ENCODE measurements at regions not wholly inside any gene's neighbourhood (a gene's known extent, or its start where the extent isn't known, plus 50 kb on each side); places are given as distances from the start of the nearest gene placed in this dataset.

DNA sequence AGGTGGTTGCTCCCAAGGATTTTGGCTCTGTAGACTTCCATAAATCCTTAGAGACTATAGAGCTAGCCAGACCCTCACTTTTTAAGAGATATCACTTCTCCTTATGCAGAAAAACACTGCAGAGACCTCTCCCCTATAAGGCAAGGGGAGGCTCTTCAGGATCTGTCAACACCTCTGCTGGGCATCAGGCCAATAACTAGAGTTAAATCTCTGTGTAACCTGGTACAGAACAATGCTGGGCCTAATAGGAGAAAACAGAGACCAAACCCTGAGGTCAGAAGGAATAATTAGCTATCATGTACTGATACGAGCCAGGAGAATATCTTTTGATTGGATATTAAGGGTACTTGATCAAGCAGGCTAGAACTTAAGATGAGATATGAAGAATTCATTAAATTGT lies 358.5 kb downstream of the TBC1D4 start:
- Histone ChIP-seq H3K4ac (replicated peaks; ENCODE audit: insufficient read length, low read depth, low read length) (no peak overlapping the region), H3K4me3 (ENCODE audit: extremely low read depth in 1 of 4, insufficient read depth in 2 of 4, low read depth in 3 of 4, low read length in 4 of 4) (no peak overlapping the region), H2AK5ac (ENCODE audit: low read depth, low read length) (no peak overlapping the region), H3K23me2 (ENCODE audit: low read depth, low read length) (no peaks in the 10 kb centered on the region), H3K27me3 (replicated peaks in 1 of 4; ENCODE audit: control insufficient read depth in 3 of 4, extremely low read depth in 1 of 4, insufficient read depth in 3 of 4, low read length in 3 of 4) (no peaks in the 10 kb centered on the region), H3K9ac (replicated peaks in 1 of 4; ENCODE audit: extremely low read depth in 1 of 4, low read depth in 3 of 4, low read length in 3 of 4) (no peak overlapping the region), H3K23ac (ENCODE audit: insufficient read length) (no peak overlapping the region), H3K36me3 (ENCODE audit: control insufficient read depth in 2 of 4, insufficient read depth in 4 of 4, low read length in 3 of 4) (no peaks in the 10 kb centered on the region), H3K14ac (ENCODE audit: insufficient read length) (no peak overlapping the region), H2BK20ac (ENCODE audit: low read length) (no peak overlapping the region), H3K9me3 (ENCODE audit: insufficient read depth in 2 of 2, low read depth in 1 of 2, low read length in 1 of 2) (no peaks in the 10 kb centered on the region), H4K5ac (ENCODE audit: insufficient read length, low read depth, low read length) (no peak overlapping the region), H3K56ac (replicated peaks; ENCODE audit: insufficient read length, low read depth, low read length) (no peak overlapping the region), H3K4me2 (ENCODE audit: insufficient read depth in 1 of 2, low read depth in 2 of 2, low read length in 2 of 2) (no peak overlapping the region), H2BK5ac (ENCODE audit: low read depth, low read length) (no peak overlapping the region), H3K79me1 (ENCODE audit: low read depth, low read length) (no peaks in the 10 kb centered on the region), H2BK12ac (ENCODE audit: low read depth, low read length) (no peak overlapping the region), H3K79me2 (ENCODE audit: control insufficient read depth in 1 of 2, insufficient read depth in 2 of 2, low read length in 2 of 2) (no peaks in the 10 kb centered on the region), H2AFZ (ENCODE audit: low read length) (no peak overlapping the region), H4K20me1 (replicated peaks in 1 of 2; ENCODE audit: control insufficient read depth in 1 of 2, insufficient read depth in 2 of 2, low read length in 2 of 2) (no peaks in the 10 kb centered on the region), H2BK15ac (ENCODE audit: low read length) (no peak overlapping the region), H4K8ac (ENCODE audit: extremely low read depth, insufficient read depth, low read length) (no peak overlapping the region), H3K18ac (ENCODE audit: extremely low read depth, low read length) (no peak overlapping the region), H4K91ac (replicated peaks; ENCODE audit: insufficient read length, low read length) (no peak overlapping the region), H3K4me1 (replicated peaks in 1 of 4; ENCODE audit: control insufficient read depth in 3 of 4, insufficient read depth in 4 of 4, low read length in 3 of 4) (no peaks in the 10 kb centered on the region), H2BK120ac (replicated peaks; ENCODE audit: low read depth, low read length) (no peak overlapping the region), H3K27ac (ENCODE audit: low read depth, low read length) (no peak overlapping the region)
- ChIA-PET POLR2A (ENCODE audit: partially characterized antibody) (no interaction called here), CTCF (ENCODE audit: partially characterized antibody) (no interaction called here)
- no peak for FAIRE-seq
- WGBS, 2 experiments (ENCODE audit: extremely low coverage in 1 of 2, insufficient coverage in 1 of 2, insufficient read length in 1 of 2, insufficient replicate concordance in 2 of 2, low coverage in 1 of 2, low lambda C conversion rate in 2 of 2, missing lambda C conversion rate in 1 of 2), result 92% methylated on average over 1 of the region's 1 CpG; no CpG with 5 or more reads in 1 of the 2 experiments
- DNase-seq (ENCODE audit: low read depth in 1 of 2, low spot score in 2 of 2), result no peak
- TF ChIP-seq GABPA (IDR thresholded peaks at IDR 0.05; ENCODE audit: borderline replicate concordance, insufficient read depth, low read length), result no peak
- TF ChIP-seq BRCA1 (IDR thresholded peaks at IDR 0.05; ENCODE audit: low read depth, low read length), result no peak
- TF ChIP-seq ASH2L (IDR thresholded peaks at IDR 0.05; ENCODE audit: low read length), result no peak
- no peak for TF ChIP-seq EGR1 (IDR thresholded peaks at IDR 0.05; ENCODE audit: borderline replicate concordance, low read depth, low read length)
- TF ChIP-seq CTBP2 (IDR thresholded peaks at IDR 0.05; ENCODE audit: borderline replicate concordance, insufficient read depth, insufficient read length, low read length), result no peak
- no peak for TF ChIP-seq RAD21 (IDR thresholded peaks at IDR 0.05 in 1 of 2, conservative IDR thresholded peaks at IDR 0.05 in 1 of 2; ENCODE audit: low read depth in 2 of 2, low read length in 2 of 2)
- TF ChIP-seq KDM1A (IDR thresholded peaks at IDR 0.05; ENCODE audit: borderline replicate concordance, low read length), result no peak
- no peak for TF ChIP-seq POU5F1 (IDR thresholded peaks at IDR 0.05; ENCODE audit: low read depth, low read length)
- no peak for TF ChIP-seq SAP30 (IDR thresholded peaks at IDR 0.05; ENCODE audit: insufficient read depth, insufficient replicate concordance, low read length)
- no peak for TF ChIP-seq TCF12 (IDR thresholded peaks at IDR 0.05; ENCODE audit: low read depth, low read length)
- TF ChIP-seq JUN (IDR thresholded peaks at IDR 0.05; ENCODE audit: low read depth, low read length), result no peak
- TF ChIP-seq RBBP5 (IDR thresholded peaks at IDR 0.05; ENCODE audit: borderline replicate concordance, low read depth, low read length), result no peak
- no peak for TF ChIP-seq EP300 (IDR thresholded peaks at IDR 0.05; ENCODE audit: borderline replicate concordance in 1 of 2, low read depth in 2 of 2, low read length in 2 of 2)
- TF ChIP-seq CEBPB (IDR thresholded peaks at IDR 0.05; ENCODE audit: low read depth, low read length), result no peak
- no peak for TF ChIP-seq NANOG (IDR thresholded peaks at IDR 0.05; ENCODE audit: insufficient read depth, low read depth, low read length, poor library complexity, severe bottlenecking)
